HCT116 (cell line): ENCODE measurements at regions not wholly inside any gene's neighbourhood (a gene's known extent, or its start where the extent isn't known, plus 50 kb on each side); places are given as distances from the start of the nearest gene placed in this dataset.

Experiments
- TF ChIP-seq, protein P1 (sequence below): IDR thresholded peaks from 2 replicates; pipeline ENCODE4 v1.6.1; 2012
- TF ChIP-seq, protein P2 (sequence below), 3 experiments: fragments of 200-600 bp in 1 of 3; sonication (generic) in 1 of 3; IDR thresholded peaks in 2 of 3; conservative IDR thresholded peaks in 1 of 3; 2 replicates each; pipeline ENCODE4 v1.5.1; 2012 to 2017; ENCODE audit warnings: low read depth in 2 of 3, low read length in 2 of 3, antibody characterized with exemption in 1 of 3, borderline replicate concordance in 1 of 3, control low read depth in 1 of 3, mild to moderate bottlenecking in 1 of 3, mixed read lengths in 1 of 3, mixed run types in 1 of 3, moderate library complexity in 1 of 3; ENCODE audit not compliant: insufficient read depth in 1 of 3

DNA sequence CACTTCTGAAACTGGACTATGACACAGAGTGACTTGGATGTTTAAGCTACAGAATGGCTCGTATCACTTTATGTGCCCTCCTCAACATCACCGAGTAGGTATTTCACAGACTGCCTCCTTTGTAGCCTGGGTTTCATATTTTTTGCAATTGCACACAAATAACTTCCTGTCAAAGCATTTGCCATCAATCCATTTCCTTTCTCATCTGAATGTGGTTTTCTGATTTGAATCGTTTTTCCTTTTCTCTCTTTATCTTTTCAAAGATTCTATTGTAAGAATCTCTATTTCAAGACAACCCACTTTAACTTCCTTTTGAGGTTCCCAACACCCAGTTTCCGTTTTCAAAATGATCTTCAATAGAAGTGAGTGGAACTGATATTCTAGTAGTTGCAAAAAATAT lies 563.8 kb upstream of the ARRDC3 start:
- TF ChIP-seq, protein P1, sequence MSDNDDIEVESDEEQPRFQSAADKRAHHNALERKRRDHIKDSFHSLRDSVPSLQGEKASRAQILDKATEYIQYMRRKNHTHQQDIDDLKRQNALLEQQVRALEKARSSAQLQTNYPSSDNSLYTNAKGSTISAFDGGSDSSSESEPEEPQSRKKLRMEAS: no peak
- TF ChIP-seq, protein P2, sequence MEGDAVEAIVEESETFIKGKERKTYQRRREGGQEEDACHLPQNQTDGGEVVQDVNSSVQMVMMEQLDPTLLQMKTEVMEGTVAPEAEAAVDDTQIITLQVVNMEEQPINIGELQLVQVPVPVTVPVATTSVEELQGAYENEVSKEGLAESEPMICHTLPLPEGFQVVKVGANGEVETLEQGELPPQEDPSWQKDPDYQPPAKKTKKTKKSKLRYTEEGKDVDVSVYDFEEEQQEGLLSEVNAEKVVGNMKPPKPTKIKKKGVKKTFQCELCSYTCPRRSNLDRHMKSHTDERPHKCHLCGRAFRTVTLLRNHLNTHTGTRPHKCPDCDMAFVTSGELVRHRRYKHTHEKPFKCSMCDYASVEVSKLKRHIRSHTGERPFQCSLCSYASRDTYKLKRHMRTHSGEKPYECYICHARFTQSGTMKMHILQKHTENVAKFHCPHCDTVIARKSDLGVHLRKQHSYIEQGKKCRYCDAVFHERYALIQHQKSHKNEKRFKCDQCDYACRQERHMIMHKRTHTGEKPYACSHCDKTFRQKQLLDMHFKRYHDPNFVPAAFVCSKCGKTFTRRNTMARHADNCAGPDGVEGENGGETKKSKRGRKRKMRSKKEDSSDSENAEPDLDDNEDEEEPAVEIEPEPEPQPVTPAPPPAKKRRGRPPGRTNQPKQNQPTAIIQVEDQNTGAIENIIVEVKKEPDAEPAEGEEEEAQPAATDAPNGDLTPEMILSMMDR (IDR thresholded peaks at IDR 0.05 in 2 of 3, conservative IDR thresholded peaks at IDR 0.05 in 1 of 3; ENCODE audit: borderline replicate concordance in 1 of 3, insufficient read depth in 1 of 3, low read depth in 2 of 3, low read length in 2 of 3): no peak
